ENCODE measurements at regions not wholly inside any gene's neighbourhood (a gene's known extent, or its start where the extent isn't known, plus 50 kb on each side); places are given as distances from the start of the nearest gene placed in this dataset.

DNA sequence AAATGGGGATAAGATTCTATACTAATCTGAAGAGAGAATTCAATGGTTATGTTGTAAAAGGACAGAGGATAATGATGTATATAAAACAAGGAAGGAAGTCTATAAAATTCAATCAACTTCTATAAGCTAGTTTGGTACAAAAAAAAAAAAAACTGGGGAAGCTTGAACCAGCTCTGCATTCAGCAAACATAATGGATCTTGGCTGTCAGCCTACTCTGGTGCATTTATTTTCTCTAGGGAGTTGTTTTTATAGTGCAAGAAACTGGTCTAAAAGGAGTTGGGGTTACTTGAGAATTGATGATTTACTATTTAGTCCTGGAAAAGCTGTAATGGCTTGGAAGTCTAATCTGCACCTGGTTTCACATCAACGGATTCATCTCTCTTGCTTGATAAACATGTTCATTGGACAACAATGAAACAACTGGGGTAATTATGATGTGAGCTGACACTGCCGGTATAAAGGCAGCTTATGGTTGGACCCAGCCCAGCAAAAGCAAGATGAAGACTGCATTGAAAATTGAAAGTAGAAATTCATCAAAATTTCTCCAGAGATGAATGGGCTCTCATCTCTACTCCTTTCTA lies 199.4 kb upstream of the NRIP1 start:
- H3K9me3 ChIP-seq, result no peaks in the 10 kb centered on the region
- no peak for DNase-seq (ENCODE audit: low spot score in 2 of 2)
- TF ChIP-seq, protein P1, sequence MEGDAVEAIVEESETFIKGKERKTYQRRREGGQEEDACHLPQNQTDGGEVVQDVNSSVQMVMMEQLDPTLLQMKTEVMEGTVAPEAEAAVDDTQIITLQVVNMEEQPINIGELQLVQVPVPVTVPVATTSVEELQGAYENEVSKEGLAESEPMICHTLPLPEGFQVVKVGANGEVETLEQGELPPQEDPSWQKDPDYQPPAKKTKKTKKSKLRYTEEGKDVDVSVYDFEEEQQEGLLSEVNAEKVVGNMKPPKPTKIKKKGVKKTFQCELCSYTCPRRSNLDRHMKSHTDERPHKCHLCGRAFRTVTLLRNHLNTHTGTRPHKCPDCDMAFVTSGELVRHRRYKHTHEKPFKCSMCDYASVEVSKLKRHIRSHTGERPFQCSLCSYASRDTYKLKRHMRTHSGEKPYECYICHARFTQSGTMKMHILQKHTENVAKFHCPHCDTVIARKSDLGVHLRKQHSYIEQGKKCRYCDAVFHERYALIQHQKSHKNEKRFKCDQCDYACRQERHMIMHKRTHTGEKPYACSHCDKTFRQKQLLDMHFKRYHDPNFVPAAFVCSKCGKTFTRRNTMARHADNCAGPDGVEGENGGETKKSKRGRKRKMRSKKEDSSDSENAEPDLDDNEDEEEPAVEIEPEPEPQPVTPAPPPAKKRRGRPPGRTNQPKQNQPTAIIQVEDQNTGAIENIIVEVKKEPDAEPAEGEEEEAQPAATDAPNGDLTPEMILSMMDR (IDR thresholded peaks at IDR 0.05), result no peak
- TF ChIP-seq EP300 (IDR thresholded peaks at IDR 0.05) (no peak), POLR2A (IDR thresholded peaks at IDR 0.05) (no peak)
- no peaks in the 10 kb centered on the region for H3K36me3 ChIP-seq
- no peaks in the 10 kb centered on the region for H3K27me3 ChIP-seq
- no peak overlapping the region for H3K27ac ChIP-seq
- no peaks in the 10 kb centered on the region for H3K4me1 ChIP-seq
- no peak overlapping the region for H3K4me3 ChIP-seq
- 23% methylated on average over 2 of the region's 2 CpGs for WGBS

DNA sequence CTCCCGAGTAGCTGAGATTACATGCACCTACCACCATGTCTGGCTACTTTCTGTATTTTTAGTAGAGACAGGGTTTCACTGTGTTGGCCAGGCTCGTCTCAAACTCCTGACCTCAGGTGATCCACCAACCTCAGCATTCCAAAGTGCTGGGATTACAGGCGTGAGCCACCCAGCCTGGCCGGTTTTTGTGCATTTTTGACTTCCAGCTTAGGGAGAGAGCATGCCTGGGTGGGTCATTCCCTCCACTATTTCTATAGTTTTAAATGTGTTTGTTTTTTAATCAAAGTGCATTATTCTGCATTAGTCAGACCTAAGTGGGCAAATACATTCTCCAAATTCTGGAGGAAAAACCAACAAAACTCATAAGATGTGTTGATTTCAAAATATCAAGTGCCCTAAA lies 207.4 kb upstream of the NRIP1 start:
- TF ChIP-seq POLR2A (IDR thresholded peaks at IDR 0.05) (no peak), EP300 (IDR thresholded peaks at IDR 0.05) (no peak), POLR2AphosphoS5 (IDR thresholded peaks at IDR 0.05) (no peak)
- TF ChIP-seq, protein P1 (IDR thresholded peaks at IDR 0.05), result no peak
- H3K27me3 ChIP-seq, result no peaks in the 10 kb centered on the region
- no peak overlapping the region for H3K27ac ChIP-seq
- DNase-seq (ENCODE audit: low spot score in 2 of 2), result no peak
- no peaks in the 10 kb centered on the region for H3K36me3 ChIP-seq
- H3K4me1 ChIP-seq, result no peaks in the 10 kb centered on the region
- H3K9me3 ChIP-seq, result no peaks in the 10 kb centered on the region
- no peak overlapping the region for H3K4me3 ChIP-seq
- 72% methylated on average over 4 of the region's 4 CpGs for WGBS

DNA sequence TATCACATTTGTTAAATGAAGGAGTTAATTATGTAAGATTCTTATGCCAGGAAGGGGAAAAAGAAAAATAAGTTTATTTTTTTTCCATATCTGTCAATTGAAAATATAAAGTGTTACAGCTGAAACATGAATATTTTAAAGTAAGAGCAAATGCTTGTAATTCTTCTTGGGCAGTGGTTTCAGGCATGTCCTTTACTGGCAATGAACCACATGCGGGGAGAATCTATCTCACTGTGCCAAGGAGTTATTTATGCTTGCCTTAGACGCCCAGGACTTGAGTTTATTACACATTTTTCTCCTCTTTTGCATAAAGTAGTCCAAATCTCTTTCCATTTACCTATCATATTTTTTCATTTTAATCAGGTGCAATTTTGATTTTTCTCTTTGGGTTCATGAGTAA lies 207.8 kb upstream of the NRIP1 start:
- H3K4me3 ChIP-seq, result no peak overlapping the region
- DNase-seq (ENCODE audit: low spot score in 2 of 2), result no peak
- WGBS, result 22% methylated on average over 2 of the region's 2 CpGs
- TF ChIP-seq POLR2AphosphoS5 (IDR thresholded peaks at IDR 0.05) (no peak), EP300 (IDR thresholded peaks at IDR 0.05) (no peak)
- TF ChIP-seq, protein P1 (IDR thresholded peaks at IDR 0.05), result no peak
- H3K27ac ChIP-seq, result no peak overlapping the region
- no peaks in the 10 kb centered on the region for H3K36me3 ChIP-seq
- H3K27me3 ChIP-seq, result no peaks in the 10 kb centered on the region
- no peaks in the 10 kb centered on the region for H3K9me3 ChIP-seq
- no peaks in the 10 kb centered on the region for H3K4me1 ChIP-seq

DNA sequence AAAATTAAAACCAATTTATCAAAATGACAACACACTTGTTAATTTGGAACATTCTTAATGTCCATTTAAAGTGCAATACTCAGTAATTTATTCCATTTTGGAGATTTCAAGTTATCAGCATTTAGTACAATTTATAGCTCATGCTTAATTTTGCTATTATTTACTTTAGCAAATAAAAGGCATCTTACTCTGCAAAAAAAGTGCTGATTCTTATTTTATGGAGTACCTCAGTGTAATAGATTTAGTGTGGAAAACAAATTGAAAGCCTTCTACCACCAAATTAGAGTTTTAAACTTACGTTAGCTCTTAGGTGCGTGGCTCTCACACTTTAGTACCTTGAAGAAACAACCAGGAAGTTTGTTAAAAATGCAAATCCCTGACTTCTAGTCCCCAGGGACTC lies 208.4 kb upstream of the NRIP1 start:
- no peaks in the 10 kb centered on the region for H3K27me3 ChIP-seq
- 100% methylated on average over 2 of the region's 2 CpGs for WGBS
- no peaks in the 10 kb centered on the region for H3K9me3 ChIP-seq
- DNase-seq (ENCODE audit: low spot score in 2 of 2), result no peak
- H3K36me3 ChIP-seq, result no peaks in the 10 kb centered on the region
- H3K4me1 ChIP-seq, result no peaks in the 10 kb centered on the region
- no peak for TF ChIP-seq POLR2A (IDR thresholded peaks at IDR 0.05)
- TF ChIP-seq POLR2AphosphoS5 (IDR thresholded peaks at IDR 0.05), result no peak
- TF ChIP-seq, protein P1 (IDR thresholded peaks at IDR 0.05), result no peak
- TF ChIP-seq EP300 (IDR thresholded peaks at IDR 0.05), result no peak
- H3K4me3 ChIP-seq, result no peak overlapping the region
- H3K27ac ChIP-seq, result no peak overlapping the region

DNA sequence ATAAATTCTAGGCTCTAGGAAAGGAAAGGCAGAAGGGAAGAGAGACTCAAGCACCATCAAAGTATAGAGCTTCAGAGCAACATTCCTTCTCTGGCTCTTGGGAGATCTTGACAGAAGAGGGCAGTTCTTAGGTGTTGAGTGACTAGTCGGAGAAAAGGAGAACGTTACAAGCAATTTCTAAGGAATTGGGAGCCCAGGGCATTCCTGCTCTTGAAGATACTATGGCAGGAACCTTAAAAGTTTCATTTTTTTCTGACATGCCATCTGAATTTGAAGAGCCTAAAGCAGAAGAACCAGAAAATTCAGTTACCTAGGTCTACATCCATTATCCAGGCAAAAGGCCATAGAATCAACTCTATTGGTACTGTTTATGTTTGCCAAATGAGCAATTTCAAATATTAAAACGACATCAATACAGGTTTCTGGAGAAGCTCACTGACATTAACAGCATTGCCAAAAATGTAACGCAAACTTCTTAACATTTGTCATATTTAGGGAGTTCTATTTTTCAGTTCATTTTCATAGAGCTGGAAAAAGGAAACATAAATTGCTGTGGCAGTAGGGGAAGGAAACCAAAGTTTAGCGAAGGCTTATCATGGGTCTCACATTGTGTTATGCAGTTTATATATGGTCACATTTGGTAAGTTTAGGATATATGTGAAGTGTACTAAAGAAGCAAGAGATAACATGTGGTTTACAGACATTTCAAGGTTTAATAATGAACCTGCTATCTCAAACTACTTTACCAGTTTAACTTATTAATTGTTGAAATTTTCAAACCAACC lies 210.1 kb upstream of the NRIP1 start:
- WGBS, result 66% methylated on average over 5 of the region's 5 CpGs
- H3K4me3 ChIP-seq, result no peak overlapping the region
- H3K27ac ChIP-seq, result no peak overlapping the region
- no peak for DNase-seq (ENCODE audit: low spot score in 2 of 2)
- H3K27me3 ChIP-seq, result no peaks in the 10 kb centered on the region
- H3K9me3 ChIP-seq, result no peaks in the 10 kb centered on the region
- no peaks in the 10 kb centered on the region for H3K4me1 ChIP-seq
- TF ChIP-seq POLR2A (IDR thresholded peaks at IDR 0.05) (no peak), EP300 (IDR thresholded peaks at IDR 0.05) (no peak), POLR2AphosphoS5 (IDR thresholded peaks at IDR 0.05) (no peak)
- TF ChIP-seq, protein P1 (IDR thresholded peaks at IDR 0.05), result no peak
- no peaks in the 10 kb centered on the region for H3K36me3 ChIP-seq

All from suprapubic skin (tissue), 4 donors.